Breast epithelium (tissue), 3 donors: ENCODE measurements at regions not wholly inside any gene's neighbourhood (a gene's known extent, or its start where the extent isn't known, plus 50 kb on each side); places are given as distances from the start of the nearest gene placed in this dataset.

ENCODE experiments used
- CTCF ChIP-seq, 3 donors: fragments of 450-650 bp; IDR thresholded peaks; one replicate each; pipeline ENCODE4 v1.5.1; 2016 to 2017; ENCODE audit warnings: antibody characterized with exemption in 3 of 3, mild to moderate bottlenecking in 3 of 3, moderate library complexity in 3 of 3
- POLR2AphosphoS5 ChIP-seq, 3 donors: sonication (generic); formaldehyde crosslinking; IDR thresholded peaks; one replicate each; pipeline ENCODE4 v1.6.1; 2017; ENCODE audit warnings: antibody characterized with exemption in 3 of 3

GRCh38 chr14:106551265-106551664, 1024.9 kb downstream of the TMEM121 start:
- TF ChIP-seq CTCF (IDR thresholded peaks at IDR 0.05): no peak
- TF ChIP-seq POLR2AphosphoS5 (IDR thresholded peaks at IDR 0.05): no peak
